ENCODE measurements at regions not wholly inside any gene's neighbourhood (a gene's known extent, or its start where the extent isn't known, plus 50 kb on each side); places are given as distances from the start of the nearest gene placed in this dataset.
"Not testable (repeated sequence)": the region's sequence is repeated elsewhere in the genome, so short reads cannot be mapped to it uniquely, and the experiment has no call there.

GRCh38 chr5:6287176-6287575 is 91.2 kb downstream of the MED10 start:
- TF ChIP-seq CTCF (optimal IDR thresholded peaks at IDR 0.05 in 1 of 3, IDR thresholded peaks at IDR 0.05 in 1 of 3, conservative IDR thresholded peaks at IDR 0.05 in 1 of 3; ENCODE audit: extremely low read depth in 1 of 3, insufficient read depth in 2 of 3, low read length in 3 of 3) (no peak), EZH2 (IDR thresholded peaks at IDR 0.05; ENCODE audit: low read length) (no peak)
- no peaks in the 10 kb centered on the region for H3K4me1 ChIP-seq (ENCODE audit: control insufficient read depth, extremely low read depth, insufficient read depth, low read length)
- H3K9ac ChIP-seq (ENCODE audit: control insufficient read depth, extremely low read depth, insufficient read depth, low read length) = no peak overlapping the region
- H3K27ac ChIP-seq (ENCODE audit: control insufficient read depth, insufficient read depth, low read length) = no peak overlapping the region
- H3K4me3 ChIP-seq (ENCODE audit: control insufficient read depth in 2 of 3, extremely low read depth in 1 of 3, insufficient read depth in 2 of 3, low read depth in 1 of 3, low read length in 3 of 3) = no peak overlapping the region
- no peaks in the 10 kb centered on the region for H3K9me1 ChIP-seq (ENCODE audit: control insufficient read depth, extremely low read depth, insufficient read depth, low read length)
- H3K27me3 ChIP-seq (ENCODE audit: control insufficient read depth, extremely low read depth, insufficient read depth, low read length) = peaks cover 3% of the 10 kb centered on the region
- H4K20me1 ChIP-seq (ENCODE audit: control insufficient read depth, extremely low read depth, insufficient read depth, low read length) = no peaks in the 10 kb centered on the region
- FAIRE-seq (no peak), DNase-seq (ENCODE audit: low read depth, low spot score) (no peak)
- dilution Hi-C loops (cut with MboI; ENCODE audit: extremely low pct_ligation_motif_present, low sequenced_read_pairs) = no loop called here
- H3K36me3 ChIP-seq (ENCODE audit: control insufficient read depth in 2 of 2, extremely low read depth in 1 of 2, insufficient read depth in 2 of 2, low read length in 2 of 2) = no peaks in the 10 kb centered on the region
- no peak overlapping the region for H2AFZ ChIP-seq (ENCODE audit: control insufficient read depth, low read length)
- no peak overlapping the region for H3K4me2 ChIP-seq (ENCODE audit: control insufficient read depth, extremely low read depth, insufficient read depth, low read depth, low read length)
- no peaks in the 10 kb centered on the region for H3K79me2 ChIP-seq (ENCODE audit: control insufficient read depth, insufficient read depth, low read length)
- H3K9me3 ChIP-seq (ENCODE audit: control insufficient read depth, low read depth, low read length) = no peaks in the 10 kb centered on the region

GRCh38 chr5:6286404-6286803 is 91.9 kb downstream of the MED10 start:
- Histone ChIP-seq H3K4me2 (ENCODE audit: control insufficient read depth, extremely low read depth, insufficient read depth, low read depth, low read length) (no peak overlapping the region), H3K79me2 (ENCODE audit: control insufficient read depth, insufficient read depth, low read length) (no peaks in the 10 kb centered on the region), H3K9me1 (ENCODE audit: control insufficient read depth, extremely low read depth, insufficient read depth, low read length) (no peaks in the 10 kb centered on the region), H3K27ac (ENCODE audit: control insufficient read depth, insufficient read depth, low read length) (no peak overlapping the region), H2AFZ (ENCODE audit: control insufficient read depth, low read length) (no peak overlapping the region), H4K20me1 (ENCODE audit: control insufficient read depth, extremely low read depth, insufficient read depth, low read length) (no peaks in the 10 kb centered on the region), H3K36me3 (ENCODE audit: control insufficient read depth in 2 of 2, extremely low read depth in 1 of 2, insufficient read depth in 2 of 2, low read length in 2 of 2) (no peaks in the 10 kb centered on the region), H3K4me1 (ENCODE audit: control insufficient read depth, extremely low read depth, insufficient read depth, low read length) (no peaks in the 10 kb centered on the region), H3K27me3 (ENCODE audit: control insufficient read depth, extremely low read depth, insufficient read depth, low read length) (peaks cover 3% of the 10 kb centered on the region), H3K4me3 (ENCODE audit: control insufficient read depth in 2 of 3, extremely low read depth in 1 of 3, insufficient read depth in 2 of 3, low read depth in 1 of 3, low read length in 3 of 3) (no peak overlapping the region), H3K9ac (ENCODE audit: control insufficient read depth, extremely low read depth, insufficient read depth, low read length) (no peak overlapping the region), H3K9me3 (ENCODE audit: control insufficient read depth, low read depth, low read length) (no peaks in the 10 kb centered on the region)
- DNase-seq (ENCODE audit: low read depth, low spot score) (no peak), FAIRE-seq (no peak)
- no peak for TF ChIP-seq CTCF (optimal IDR thresholded peaks at IDR 0.05 in 1 of 3, IDR thresholded peaks at IDR 0.05 in 1 of 3, conservative IDR thresholded peaks at IDR 0.05 in 1 of 3; ENCODE audit: extremely low read depth in 1 of 3, insufficient read depth in 2 of 3, low read length in 3 of 3)
- no peak for TF ChIP-seq EZH2 (IDR thresholded peaks at IDR 0.05; ENCODE audit: low read length)
- dilution Hi-C loops (cut with MboI; ENCODE audit: extremely low pct_ligation_motif_present, low sequenced_read_pairs) = no loop called here

DNA sequence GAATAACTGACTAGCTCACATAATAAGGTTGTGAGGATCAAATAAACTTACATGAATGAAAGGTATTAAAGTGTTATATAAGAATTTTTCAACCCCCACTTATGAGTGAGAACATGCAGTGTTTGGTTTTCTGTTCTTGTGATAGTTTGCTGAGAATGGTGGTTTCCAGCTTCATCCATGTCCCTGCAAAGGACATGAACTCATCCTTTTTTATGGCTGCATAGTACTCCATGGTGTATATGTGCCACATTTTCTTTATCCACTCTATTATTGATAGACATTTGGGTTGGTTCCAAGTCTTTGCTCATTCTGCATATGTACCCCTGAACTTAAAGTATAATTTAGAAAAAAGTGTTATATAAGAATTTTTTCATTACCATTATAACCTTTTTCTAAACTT is 93.9 kb downstream of the MED10 start:
- H3K4me3 ChIP-seq (ENCODE audit: control insufficient read depth in 2 of 3, extremely low read depth in 1 of 3, insufficient read depth in 2 of 3, low read depth in 1 of 3, low read length in 3 of 3); H3K4me2 ChIP-seq (ENCODE audit: control insufficient read depth, extremely low read depth, insufficient read depth, low read depth, low read length); H3K36me3 ChIP-seq (ENCODE audit: control insufficient read depth in 2 of 2, extremely low read depth in 1 of 2, insufficient read depth in 2 of 2, low read length in 2 of 2); H2AFZ ChIP-seq (ENCODE audit: control insufficient read depth, low read length); H3K27ac ChIP-seq (ENCODE audit: control insufficient read depth, insufficient read depth, low read length); H3K9me3 ChIP-seq (ENCODE audit: control insufficient read depth, low read depth, low read length); H3K9me1 ChIP-seq (ENCODE audit: control insufficient read depth, extremely low read depth, insufficient read depth, low read length); H4K20me1 ChIP-seq (ENCODE audit: control insufficient read depth, extremely low read depth, insufficient read depth, low read length); H3K4me1 ChIP-seq (ENCODE audit: control insufficient read depth, extremely low read depth, insufficient read depth, low read length); H3K79me2 ChIP-seq (ENCODE audit: control insufficient read depth, insufficient read depth, low read length); DNase-seq (ENCODE audit: low read depth, low spot score); H3K9ac ChIP-seq (ENCODE audit: control insufficient read depth, extremely low read depth, insufficient read depth, low read length); H3K27me3 ChIP-seq (ENCODE audit: control insufficient read depth, extremely low read depth, insufficient read depth, low read length); FAIRE-seq; dilution Hi-C loops (cut with MboI; ENCODE audit: extremely low pct_ligation_motif_present, low sequenced_read_pairs): not testable (repeated sequence)

All from keratinocyte (primary cell).